Spinal cord (tissue), 9 donors: ENCODE measurements at regions not wholly inside any gene's neighbourhood (a gene's known extent, or its start where the extent isn't known, plus 50 kb on each side); places are given as distances from the start of the nearest gene placed in this dataset.
"Not testable (repeated sequence)": the region's sequence is repeated elsewhere in the genome, so short reads cannot be mapped to it uniquely, and the experiment has no call there.

Experiments used
- DNase-seq, 6 donors: peaks; one replicate each; pipeline versions ENCODE4 v3.0.0 to v3.0.0-alpha.2; 2013 to 2015; ENCODE audit warnings: low spot score in 6 of 6, low read depth in 4 of 6
- H3K27ac ChIP-seq: one replicate; pipeline ENCODE4 v1.5.1; 2013; ENCODE audit warnings: low read depth, low read length, control low read depth
- H3K27me3 ChIP-seq: one replicate; pipeline ENCODE4 v1.6.1; 2013; ENCODE audit warnings: low read length; ENCODE audit not compliant: control insufficient read depth, insufficient read depth
- H3K36me3 ChIP-seq: one replicate; pipeline ENCODE4 v1.6.1; 2013; ENCODE audit warnings: low read length; ENCODE audit not compliant: control insufficient read depth, insufficient read depth
- H3K4me1 ChIP-seq: one replicate; pipeline ENCODE4 v1.6.1; 2013; ENCODE audit warnings: low read length; ENCODE audit not compliant: control insufficient read depth, insufficient read depth
- H3K4me3 ChIP-seq: one replicate; pipeline ENCODE4 v1.5.1; 2013; ENCODE audit warnings: low read depth, low read length, control low read depth
- H3K9me3 ChIP-seq: one replicate; pipeline ENCODE4 v1.6.1; 2013; ENCODE audit warnings: low read length; ENCODE audit not compliant: control insufficient read depth, insufficient read depth
- WGBS: methylation state at CpG from one replicate; pipeline ENCODE4 v1.1.5; 2013; ENCODE audit warnings: missing lambda C conversion rate; ENCODE audit not compliant: insufficient coverage; 5-methylcytosine and 5-hydroxymethylcytosine counted together
- donor health status: healthy.

GRCh38 chr14:87042354-87042753 lies 950.6 kb downstream of the GALC start:
- Histone ChIP-seq H3K27me3 (no peaks in the 10 kb centered on the region), H3K9me3 (no peaks in the 10 kb centered on the region), H3K36me3 (no peaks in the 10 kb centered on the region), H3K4me3 (no peak overlapping the region), H3K4me1 (no peaks in the 10 kb centered on the region), H3K27ac (no peak overlapping the region)
- WGBS, result 91% methylated on average over 3 of the region's 4 CpGs
- no peak for DNase-seq

GRCh38 chr14:87041290-87042020 lies 951.5 kb downstream of the GALC start:
- H3K9me3 ChIP-seq, result no peaks in the 10 kb centered on the region
- WGBS, result no CpG with 5 or more reads among the region's 7 CpGs
- DNase-seq, result no peak
- H3K27ac ChIP-seq, result no peak overlapping the region
- no peak overlapping the region for H3K4me3 ChIP-seq
- H3K27me3 ChIP-seq, result no peaks in the 10 kb centered on the region
- no peaks in the 10 kb centered on the region for H3K4me1 ChIP-seq
- H3K36me3 ChIP-seq, result no peaks in the 10 kb centered on the region

- Histone ChIP-seq H3K27me3 (no peaks in the 10 kb centered on the region), H3K4me1 (no peaks in the 10 kb centered on the region), H3K4me3 (no peak overlapping the region), H3K27ac (no peak overlapping the region), H3K9me3 (no peaks in the 10 kb centered on the region), H3K36me3 (no peaks in the 10 kb centered on the region)
- WGBS, result no CpG with 5 or more reads among the region's 1 CpG
- peak in 1 of 6 donors; percentile 32 for DNase-seq
Measured at GRCh38 chr14:87034680-87035079, 958.3 kb downstream of the GALC start.

- WGBS, result 95% methylated on average over 1 of the region's 1 CpG
- no peak for DNase-seq
- no peaks in the 10 kb centered on the region for H3K9me3 ChIP-seq
- H3K27me3 ChIP-seq, result no peaks in the 10 kb centered on the region
- no peaks in the 10 kb centered on the region for H3K4me1 ChIP-seq
- H3K4me3 ChIP-seq, result no peak overlapping the region
- no peaks in the 10 kb centered on the region for H3K36me3 ChIP-seq
- H3K27ac ChIP-seq, result no peak overlapping the region
Measured at GRCh38 chr14:87030197-87030596, 962.8 kb downstream of the GALC start.

GRCh38 chr14:87020106-87020505 lies 972.9 kb downstream of the GALC start:
- H3K4me3 ChIP-seq, DNase-seq, H3K27ac ChIP-seq, H3K27me3 ChIP-seq, H3K4me1 ChIP-seq, H3K36me3 ChIP-seq, H3K9me3 ChIP-seq: not testable (repeated sequence)
- WGBS, result 60% methylated on average over 1 of the region's 4 CpGs

- no peaks in the 10 kb centered on the region for H3K4me1 ChIP-seq
- H3K36me3 ChIP-seq, result no peaks in the 10 kb centered on the region
- DNase-seq, result no peak
- no peaks in the 10 kb centered on the region for H3K9me3 ChIP-seq
- no CpG with 5 or more reads among the region's 1 CpG for WGBS
- no peak overlapping the region for H3K4me3 ChIP-seq
- no peak overlapping the region for H3K27ac ChIP-seq
- H3K27me3 ChIP-seq, result no peaks in the 10 kb centered on the region
Measured at GRCh38 chr14:87018294-87018693, 974.7 kb downstream of the GALC start.

GRCh38 chr14:87017335-87017734 lies 975.6 kb downstream of the GALC start:
- Histone ChIP-seq H3K9me3 (no peaks in the 10 kb centered on the region), H3K4me3 (no peak overlapping the region), H3K27ac (no peak overlapping the region), H3K27me3 (no peaks in the 10 kb centered on the region), H3K36me3 (no peaks in the 10 kb centered on the region), H3K4me1 (no peaks in the 10 kb centered on the region)
- no peak for DNase-seq
- 44% methylated on average over 1 of the region's 2 CpGs for WGBS

- no peak for DNase-seq
- no peaks in the 10 kb centered on the region for H3K36me3 ChIP-seq
- 33% methylated on average over 1 of the region's 3 CpGs for WGBS
- no peak overlapping the region for H3K27ac ChIP-seq
- no peaks in the 10 kb centered on the region for H3K27me3 ChIP-seq
- H3K9me3 ChIP-seq, result no peaks in the 10 kb centered on the region
- no peak overlapping the region for H3K4me3 ChIP-seq
- no peaks in the 10 kb centered on the region for H3K4me1 ChIP-seq
Measured at GRCh38 chr14:87014856-87015255, 978.1 kb downstream of the GALC start.

- no peaks in the 10 kb centered on the region for H3K4me1 ChIP-seq
- no peaks in the 10 kb centered on the region for H3K27me3 ChIP-seq
- no peak overlapping the region for H3K4me3 ChIP-seq
- no peak for DNase-seq
- no peak overlapping the region for H3K27ac ChIP-seq
- no peaks in the 10 kb centered on the region for H3K9me3 ChIP-seq
- H3K36me3 ChIP-seq, result no peaks in the 10 kb centered on the region
- WGBS, result no CpG with 5 or more reads among the region's 2 CpGs
Measured at GRCh38 chr14:87013583-87013982, 979.4 kb downstream of the GALC start.

- no peaks in the 10 kb centered on the region for H3K4me1 ChIP-seq
- no peaks in the 10 kb centered on the region for H3K9me3 ChIP-seq
- H3K27me3 ChIP-seq, result no peaks in the 10 kb centered on the region
- H3K27ac ChIP-seq, result no peak overlapping the region
- no peaks in the 10 kb centered on the region for H3K36me3 ChIP-seq
- no peak overlapping the region for H3K4me3 ChIP-seq
- WGBS, result no CpG with 5 or more reads among the region's 1 CpG
- no peak for DNase-seq
Measured at GRCh38 chr14:87008965-87009364, 984.0 kb downstream of the GALC start.
